ENCODE measurements at regions not wholly inside any gene's neighbourhood (a gene's known extent, or its start where the extent isn't known, plus 50 kb on each side); places are given as distances from the start of the nearest gene placed in this dataset.

- no peak for TF ChIP-seq EZH2phosphoT487 (IDR thresholded peaks at IDR 0.05; ENCODE audit: insufficient read depth, low read depth)
- TF ChIP-seq EZH2 (IDR thresholded peaks at IDR 0.05; ENCODE audit: insufficient read depth, poor library complexity, severe bottlenecking), result no peak
Observed at GRCh38 chr4:155009288-155009687, 199.1 kb upstream of the NPY2R start.
